ENCODE measurements at regions not wholly inside any gene's neighbourhood (a gene's known extent, or its start where the extent isn't known, plus 50 kb on each side); places are given as distances from the start of the nearest gene placed in this dataset.

DNA sequence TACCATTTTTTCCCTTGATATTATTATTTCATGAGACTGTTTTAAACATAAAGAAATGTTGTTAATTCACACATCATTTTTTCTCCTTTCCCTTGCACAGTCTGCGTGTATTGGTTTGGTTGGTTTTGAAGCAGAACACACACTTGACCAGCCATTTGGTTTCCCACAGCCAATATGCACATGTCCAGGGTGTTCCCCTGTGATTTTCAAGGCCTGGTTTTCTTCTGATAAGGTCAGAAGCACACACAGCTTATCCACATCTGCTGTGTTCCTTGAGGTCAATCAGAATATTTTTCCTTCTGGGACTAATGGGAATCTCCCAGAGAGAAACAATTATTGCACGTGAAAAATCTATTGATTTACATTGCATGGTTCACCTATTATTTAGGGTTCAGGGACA, 103.2 kb upstream of the EFEMP1 start:
- TF ChIP-seq CTCF (IDR thresholded peaks at IDR 0.05) (no peak), EZH2 (IDR thresholded peaks at IDR 0.05) (no peak), EZH2phosphoT487 (IDR thresholded peaks at IDR 0.05) (no peak)
